ENCODE measurements at regions not wholly inside any gene's neighbourhood (a gene's known extent, or its start where the extent isn't known, plus 50 kb on each side); places are given as distances from the start of the nearest gene placed in this dataset.

GRCh38 chr11:112644410-112645131, 316.6 kb upstream of the NCAM1 start:
- intact Hi-C loops (cut with micrococcal nuclease) = no loop called here
- no peak for DNase-seq
- no peak overlapping the region for H3K4me3 ChIP-seq (ENCODE audit: low read length)

GRCh38 chr11:112649856-112650255, 311.4 kb upstream of the NCAM1 start:
- Mint-ChIP-seq H3K27me3 (peaks cover 0 to 36% (median 22%) of the 10 kb centered on the region in 5 donors), H3K36me3 (no peaks in the 10 kb centered on the region), H3K9me3 (peaks cover 0 to 6% (median 0%) of the 10 kb centered on the region in 11 donors), H3K27ac (no peak overlapping the region), H3K4me1 (no peaks in the 10 kb centered on the region), H3K4me3 (no peak overlapping the region)
- Histone ChIP-seq H3K36me3 (ENCODE audit: control insufficient read depth in 2 of 3, insufficient read depth in 3 of 3, low read length in 3 of 3) (no peaks in the 10 kb centered on the region), H3K4me3 (ENCODE audit: low read length) (no peak overlapping the region), H3K27ac (ENCODE audit: low read depth, low read length) (no peak overlapping the region), H3K9me3 (ENCODE audit: control insufficient read depth in 2 of 3, low read length in 3 of 3) (no peaks in the 10 kb centered on the region), H3K27me3 (ENCODE audit: control insufficient read depth in 2 of 2, insufficient read depth in 2 of 2, low read length in 2 of 2) (no peaks in the 10 kb centered on the region), H3K4me1 (ENCODE audit: control insufficient read depth in 2 of 2, insufficient read depth in 2 of 2, low read length in 2 of 2) (no peaks in the 10 kb centered on the region)
- ATAC-seq (no peak), DNase-seq (no peak)
- ChIA-PET POLR2A (no interaction called here), CTCF (no interaction called here)
- intact Hi-C loops (cut with micrococcal nuclease) = no loop called here

More at GRCh38 chr11:112644410-112645131, 316.6 kb upstream of the NCAM1 start:
- no peak overlapping the region for H3K27ac Mint-ChIP-seq
- ChIA-PET POLR2A (no interaction called here), CTCF (no interaction called here)
- H3K4me1 Mint-ChIP-seq = no peaks in the 10 kb centered on the region
- no peaks in the 10 kb centered on the region for H3K4me1 ChIP-seq (ENCODE audit: control insufficient read depth in 2 of 2, insufficient read depth in 2 of 2, low read length in 2 of 2)
- H3K9me3 ChIP-seq (ENCODE audit: control insufficient read depth in 2 of 3, low read length in 3 of 3) = no peaks in the 10 kb centered on the region
- peaks cover 0 to 9% (median 0%) of the 10 kb centered on the region in 5 donors for H3K36me3 Mint-ChIP-seq
- no peaks in the 10 kb centered on the region for H3K27me3 ChIP-seq (ENCODE audit: control insufficient read depth in 2 of 2, insufficient read depth in 2 of 2, low read length in 2 of 2)
- H3K36me3 ChIP-seq (ENCODE audit: control insufficient read depth in 2 of 3, insufficient read depth in 3 of 3, low read length in 3 of 3) = no peaks in the 10 kb centered on the region
- H3K27me3 Mint-ChIP-seq = peaks cover 0 to 34% (median 22%) of the 10 kb centered on the region in 5 donors
- H3K4me3 Mint-ChIP-seq = no peak overlapping the region
- H3K9me3 Mint-ChIP-seq = peaks cover 2 to 50% (median 12%) of the 10 kb centered on the region in 11 donors
- no peak for ATAC-seq
- no peak overlapping the region for H3K27ac ChIP-seq (ENCODE audit: low read depth, low read length)

- Mint-ChIP-seq H3K27me3 (peaks cover 0 to 34% (median 22%) of the 10 kb centered on the region in 5 donors), H3K27ac (no peak overlapping the region), H3K4me1 (no peaks in the 10 kb centered on the region), H3K36me3 (no peaks in the 10 kb centered on the region), H3K4me3 (no peak overlapping the region), H3K9me3 (peaks cover 0 to 4% (median 0%) of the 10 kb centered on the region in 11 donors)
- intact Hi-C loops (cut with micrococcal nuclease) = no loop called here
- no peaks in the 10 kb centered on the region for H3K9me3 ChIP-seq (ENCODE audit: control insufficient read depth in 2 of 3, low read length in 3 of 3)
- no peaks in the 10 kb centered on the region for H3K36me3 ChIP-seq (ENCODE audit: control insufficient read depth in 2 of 3, insufficient read depth in 3 of 3, low read length in 3 of 3)
- ATAC-seq = no peak
- no peaks in the 10 kb centered on the region for H3K27me3 ChIP-seq (ENCODE audit: control insufficient read depth in 2 of 2, insufficient read depth in 2 of 2, low read length in 2 of 2)
- H3K4me1 ChIP-seq (ENCODE audit: control insufficient read depth in 2 of 2, insufficient read depth in 2 of 2, low read length in 2 of 2) = no peaks in the 10 kb centered on the region
- ChIA-PET POLR2A (no interaction called here), CTCF (no interaction called here)
- no peak for DNase-seq
- no peak overlapping the region for H3K4me3 ChIP-seq (ENCODE audit: low read length)
- no peak overlapping the region for H3K27ac ChIP-seq (ENCODE audit: low read depth, low read length)
Observed at GRCh38 chr11:112650527-112650926, 310.7 kb upstream of the NCAM1 start.

- no peaks in the 10 kb centered on the region for H3K9me3 ChIP-seq (ENCODE audit: control insufficient read depth in 2 of 3, low read length in 3 of 3)
- Mint-ChIP-seq H3K27me3 (peaks cover 0 to 33% (median 22%) of the 10 kb centered on the region in 5 donors), H3K9me3 (peaks cover 0 to 1% (median 0%) of the 10 kb centered on the region in 11 donors), H3K4me1 (peaks cover 0 to 1% (median 0%) of the 10 kb centered on the region in 7 donors), H3K27ac (no peak overlapping the region), H3K4me3 (no peak overlapping the region), H3K36me3 (no peaks in the 10 kb centered on the region)
- ChIA-PET CTCF (no interaction called here), POLR2A (no interaction called here)
- no peak overlapping the region for H3K4me3 ChIP-seq (ENCODE audit: low read length)
- H3K4me1 ChIP-seq (ENCODE audit: control insufficient read depth in 2 of 2, insufficient read depth in 2 of 2, low read length in 2 of 2) = no peaks in the 10 kb centered on the region
- DNase-seq = no peak
- H3K27me3 ChIP-seq (ENCODE audit: control insufficient read depth in 2 of 2, insufficient read depth in 2 of 2, low read length in 2 of 2) = no peaks in the 10 kb centered on the region
- intact Hi-C loops (cut with micrococcal nuclease) = no loop called here
- no peaks in the 10 kb centered on the region for H3K36me3 ChIP-seq (ENCODE audit: control insufficient read depth in 2 of 3, insufficient read depth in 3 of 3, low read length in 3 of 3)
- no peak overlapping the region for H3K27ac ChIP-seq (ENCODE audit: low read depth, low read length)
- ATAC-seq = no peak
Observed at GRCh38 chr11:112651386-112651785, 309.8 kb upstream of the NCAM1 start.

- ChIA-PET CTCF (no interaction called here), POLR2A (no interaction called here)
- no peak for ATAC-seq
- Histone ChIP-seq H3K4me3 (ENCODE audit: low read length) (no peak overlapping the region), H3K36me3 (ENCODE audit: control insufficient read depth in 2 of 3, insufficient read depth in 3 of 3, low read length in 3 of 3) (no peaks in the 10 kb centered on the region), H3K27me3 (ENCODE audit: control insufficient read depth in 2 of 2, insufficient read depth in 2 of 2, low read length in 2 of 2) (no peaks in the 10 kb centered on the region), H3K9me3 (ENCODE audit: control insufficient read depth in 2 of 3, low read length in 3 of 3) (no peaks in the 10 kb centered on the region), H3K4me1 (ENCODE audit: control insufficient read depth in 2 of 2, insufficient read depth in 2 of 2, low read length in 2 of 2) (no peaks in the 10 kb centered on the region), H3K27ac (ENCODE audit: low read depth, low read length) (no peak overlapping the region)
- no peaks in the 10 kb centered on the region for H3K36me3 Mint-ChIP-seq
- intact Hi-C loops (cut with micrococcal nuclease) = no loop called here
- H3K27me3 Mint-ChIP-seq = peaks cover 2 to 24% (median 11%) of the 10 kb centered on the region in 5 donors
- peaks cover 0 to 3% (median 0%) of the 10 kb centered on the region in 7 donors for H3K4me1 Mint-ChIP-seq
- DNase-seq = no peak
- no peak overlapping the region for H3K4me3 Mint-ChIP-seq
- H3K9me3 Mint-ChIP-seq = peaks cover 0 to 1% (median 0%) of the 10 kb centered on the region in 11 donors
- H3K27ac Mint-ChIP-seq = no peak overlapping the region
Observed at GRCh38 chr11:112652786-112653390, 308.3 kb upstream of the NCAM1 start.

- ChIA-PET CTCF (no interaction called here), POLR2A (no interaction called here)
- Mint-ChIP-seq H3K4me3 (no peak overlapping the region), H3K36me3 (no peaks in the 10 kb centered on the region), H3K4me1 (peaks cover 0 to 3% (median 0%) of the 10 kb centered on the region in 7 donors), H3K27ac (no peak overlapping the region), H3K9me3 (peaks cover 0 to 1% (median 0%) of the 10 kb centered on the region in 11 donors), H3K27me3 (peaks cover 2 to 27% (median 7%) of the 10 kb centered on the region in 5 donors)
- Histone ChIP-seq H3K36me3 (ENCODE audit: control insufficient read depth in 2 of 3, insufficient read depth in 3 of 3, low read length in 3 of 3) (no peaks in the 10 kb centered on the region), H3K4me3 (ENCODE audit: low read length) (no peak overlapping the region), H3K9me3 (ENCODE audit: control insufficient read depth in 2 of 3, low read length in 3 of 3) (no peaks in the 10 kb centered on the region), H3K27me3 (ENCODE audit: control insufficient read depth in 2 of 2, insufficient read depth in 2 of 2, low read length in 2 of 2) (no peaks in the 10 kb centered on the region), H3K27ac (ENCODE audit: low read depth, low read length) (no peak overlapping the region), H3K4me1 (ENCODE audit: control insufficient read depth in 2 of 2, insufficient read depth in 2 of 2, low read length in 2 of 2) (no peaks in the 10 kb centered on the region)
- intact Hi-C loops (cut with micrococcal nuclease) = no loop called here
- DNase-seq (no peak), ATAC-seq (no peak)
Observed at GRCh38 chr11:112655371-112655770, 305.8 kb upstream of the NCAM1 start.
